PC-3 (cell line): ENCODE measurements at regions not wholly inside any gene's neighbourhood (a gene's known extent, or its start where the extent isn't known, plus 50 kb on each side); places are given as distances from the start of the nearest gene placed in this dataset.
A peak's percentile ranks its signal among the peaks of the same experiment; 100 is the strongest.

Source experiments
- ATAC-seq: fragments of 200-7000 bp; cut with Tn5 transposase; 2 replicates; pipeline ENCODE4 v1.9.1; 2020; ENCODE audit warnings: mild to moderate bottlenecking, moderate library complexity
- BruUV-seq: library from RNA; stranded (reverse); fragments of 400-500 nt; replicated peaks from 2 replicates; lab custom pipeline; 2021; lab: Mats Ljungman, UMichigan
- CTCF ChIA-PET: fragments of 300-600 bp; sonication (Branson Sonifier 250); formaldehyde crosslinking; loops from one replicate; lab custom pipeline; 2022; ENCODE audit warnings: antibody characterized with exemption; lab: Charles Lee
- POLR2A ChIA-PET: fragments of 300-600 bp; sonication (Branson Sonifier 250); formaldehyde crosslinking; loops from one replicate; lab custom pipeline; 2022; ENCODE audit warnings: antibody characterized with exemption; ENCODE audit not compliant: unreplicated experiment; lab: Charles Lee
- DNase-seq: peaks from one replicate; pipeline ENCODE4 v3.0.0-alpha.2; 2015
- H2AFZ ChIP-seq: fragments of 300-600 bp; sonication (generic); 2 replicates; pipeline ENCODE4 v1.6.0; 2016; ENCODE audit warnings: antibody characterized with exemption, low read length
- H3F3A ChIP-seq: fragments of 300-600 bp; sonication (generic); one replicate; pipeline ENCODE4 v1.6.0; 2017; ENCODE audit warnings: antibody characterized with exemption, low read length, control low read depth, mild to moderate bottlenecking; ENCODE audit not compliant: unreplicated experiment
- H3K27ac ChIP-seq: fragments of 300-600 bp; sonication (generic); 2 replicates; pipeline ENCODE4 v1.5.1; 2016; ENCODE audit warnings: mild to moderate bottlenecking, low read length
- H3K27me3 ChIP-seq: fragments of 300-600 bp; sonication (generic); 2 replicates; pipeline ENCODE4 v1.6.1; 2016; ENCODE audit warnings: low read length, mixed read lengths
- H3K36me3 ChIP-seq: fragments of 300-600 bp; sonication (generic); 2 replicates; pipeline ENCODE4 v1.6.1; 2016; ENCODE audit warnings: low read depth, mixed run types, low read length, mixed read lengths
- H3K4me1 ChIP-seq: fragments of 300-600 bp; sonication (generic); 2 replicates; pipeline ENCODE4 v1.5.1; 2016; ENCODE audit warnings: low read length; ENCODE audit not compliant: insufficient read depth
- H3K4me2 ChIP-seq: fragments of 300-600 bp; sonication (generic); 2 replicates; pipeline ENCODE4 v1.6.0; 2016; ENCODE audit warnings: low read length
- H3K4me3 ChIP-seq: fragments of 300-600 bp; sonication (generic); 2 replicates; pipeline ENCODE4 v1.5.1; 2016; ENCODE audit warnings: mild to moderate bottlenecking, low read length, mixed read lengths
- H3K79me2 ChIP-seq: fragments of 300-600 bp; sonication (generic); 2 replicates; pipeline ENCODE4 v1.6.1; 2017; ENCODE audit warnings: low read length, mixed read lengths
- H3K9ac ChIP-seq: fragments of 300-600 bp; sonication (generic); 2 replicates; pipeline ENCODE4 v1.6.0; 2016; ENCODE audit warnings: mild to moderate bottlenecking, low read length
- H3K9me2 ChIP-seq: fragments of 300-600 bp; sonication (generic); replicated peaks from 2 replicates; pipeline ENCODE4 v1.6.1; 2016; ENCODE audit warnings: mixed run types, low read length, mixed read lengths
- H3K9me3 ChIP-seq: fragments of 300-600 bp; sonication (generic); 2 replicates; pipeline ENCODE4 v1.6.1; 2016; ENCODE audit warnings: low read length, mixed read lengths
- H4K20me1 ChIP-seq: fragments of 300-600 bp; sonication (generic); 2 replicates; pipeline ENCODE4 v1.6.1; 2016; ENCODE audit warnings: low read length, mixed read lengths
- CTCF ChIP-seq: fragments of 300-600 bp; sonication (generic); conservative IDR thresholded peaks from 2 replicates; pipeline ENCODE4 v1.5.1; 2017; ENCODE audit warnings: antibody characterized with exemption, low read depth, mild to moderate bottlenecking, low read length
- EZH2 ChIP-seq: fragments of 300-600 bp; sonication (generic); IDR thresholded peaks from one replicate; pipeline ENCODE4 v1.6.1; 2017; ENCODE audit warnings: antibody characterized with exemption, mild to moderate bottlenecking, low read length; ENCODE audit not compliant: unreplicated experiment
- EZH2phosphoT487 ChIP-seq: fragments of 300-600 bp; sonication (generic); IDR thresholded peaks from 2 replicates; pipeline ENCODE4 v1.6.1; 2018; ENCODE audit warnings: mild to moderate bottlenecking, antibody characterized with exemption, low read length, borderline replicate concordance
- intact Hi-C: fragments of 100-400 bp; cut with micrococcal nuclease; formaldehyde crosslinking; loops from 2 replicates; pipeline ENCODE4 v1.9.0; 2023

GRCh38 chr11:130780437-130780836 is 135.8 kb downstream of the SNX19 start:
- Histone ChIP-seq H3K4me3 (no peak overlapping the region), H3K9ac (no peak overlapping the region), H4K20me1 (no peaks in the 10 kb centered on the region), H3K4me2 (no peak overlapping the region), H3F3A (no peaks in the 10 kb centered on the region), H2AFZ (no peak overlapping the region), H3K4me1 (peaks cover 28% of the 10 kb centered on the region), H3K9me3 (0 out of 2 replicates have a peak, but pooled peaks cover 3% of the 10 kb centered on the region), H3K9me2 (no peaks in the 10 kb centered on the region), H3K79me2 (no peaks in the 10 kb centered on the region), H3K27ac (no peak overlapping the region), H3K27me3 (no peaks in the 10 kb centered on the region), H3K36me3 (no peaks in the 10 kb centered on the region)
- POLR2A ChIA-PET: no interaction called here
- no peak for ATAC-seq
- TF ChIP-seq EZH2 (no peak), EZH2phosphoT487 (no peak), CTCF (no peak)
- no peak for DNase-seq
- intact Hi-C loops: no loop called here
- BruUV-seq: no TSS peak
- CTCF ChIA-PET: no interaction called here

DNA sequence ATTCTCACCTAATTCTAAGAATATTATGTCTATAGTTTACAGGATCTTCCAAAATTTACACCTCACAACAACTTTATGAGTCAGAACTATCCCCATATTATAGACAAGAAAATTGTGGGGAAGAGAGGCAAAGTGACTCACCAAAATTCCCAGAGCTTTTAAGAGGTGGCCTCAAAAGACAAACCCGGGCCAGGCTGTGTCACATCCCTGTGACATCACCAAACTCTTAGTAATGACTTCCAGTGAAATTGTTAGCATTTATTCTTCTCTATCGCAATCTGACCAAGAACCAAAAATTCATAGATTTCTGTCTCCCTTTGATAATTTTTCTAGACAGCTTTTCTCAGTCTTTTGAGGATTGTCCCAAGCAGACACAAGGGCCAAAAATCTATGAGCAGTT is 134.3 kb downstream of the SNX19 start:
- TF ChIP-seq EZH2 (no peak), CTCF (no peak), EZH2phosphoT487 (no peak)
- peak overlapping the region; percentile 62 for H3K9ac ChIP-seq
- H3K27me3 ChIP-seq: no peaks in the 10 kb centered on the region
- H4K20me1 ChIP-seq: no peaks in the 10 kb centered on the region
- no peaks in the 10 kb centered on the region for H3F3A ChIP-seq
- H3K9me2 ChIP-seq: no peaks in the 10 kb centered on the region
- no peak overlapping the region for H3K4me3 ChIP-seq
- H3K9me3 ChIP-seq: 0 out of 2 replicates have a peak, but pooled peaks cover 3% of the 10 kb centered on the region
- ATAC-seq (peak; percentile 89), DNase-seq (peak; percentile 94)
- H3K79me2 ChIP-seq: no peaks in the 10 kb centered on the region
- POLR2A ChIA-PET: no interaction called here
- no peaks in the 10 kb centered on the region for H3K36me3 ChIP-seq
- BruUV-seq: no TSS peak
- H3K4me2 ChIP-seq: peak overlapping the region; percentile 66
- intact Hi-C loops: no loop called here
- H2AFZ ChIP-seq: peak overlapping the region; percentile 33; the same call in 1 of the 2 replicates
- H3K27ac ChIP-seq: peak overlapping the region; percentile 89
- CTCF ChIA-PET: no interaction called here
- peaks cover 35% of the 10 kb centered on the region for H3K4me1 ChIP-seq

GRCh38 chr11:130782361-130783222 is 133.7 kb downstream of the SNX19 start:
- peak overlapping the region; percentile 89 for H3K27ac ChIP-seq
- H3K79me2 ChIP-seq: no peaks in the 10 kb centered on the region
- DNase-seq (peak; percentile 39), ATAC-seq (peak; percentile 7; the same call in 1 of the 2 replicates)
- no peaks in the 10 kb centered on the region for H3K9me2 ChIP-seq
- ChIA-PET POLR2A (no interaction called here), CTCF (no interaction called here)
- H4K20me1 ChIP-seq: no peaks in the 10 kb centered on the region
- H3K27me3 ChIP-seq: no peaks in the 10 kb centered on the region
- no peaks in the 10 kb centered on the region for H3F3A ChIP-seq
- H3K4me2 ChIP-seq: peak overlapping the region; percentile 66
- H3K4me1 ChIP-seq: peaks cover 42% of the 10 kb centered on the region
- peak overlapping the region; percentile 33; the same call in 1 of the 2 replicates for H2AFZ ChIP-seq
- BruUV-seq: no TSS peak
- no peaks in the 10 kb centered on the region for H3K36me3 ChIP-seq
- 0 out of 2 replicates have a peak, but pooled peaks cover under 1% of the 10 kb centered on the region for H3K9me3 ChIP-seq
- intact Hi-C loops: no loop called here
- H3K9ac ChIP-seq: peak overlapping the region; percentile 62
- no peak overlapping the region for H3K4me3 ChIP-seq
- TF ChIP-seq CTCF: no peak
- TF ChIP-seq EZH2: no peak
- no peak for TF ChIP-seq EZH2phosphoT487
